HepG2 (cell line): ENCODE measurements at regions not wholly inside any gene's neighbourhood (a gene's known extent, or its start where the extent isn't known, plus 50 kb on each side); places are given as distances from the start of the nearest gene placed in this dataset.

Source experiments
- ATAC-seq: fragments of 200-7000 bp; cut with Tn5 transposase; 3 replicates; pipeline ENCODE4 v1.9.1; 2020; ENCODE audit warnings: mild to moderate bottlenecking, moderate library complexity
- BruUV-seq: library from RNA; stranded (reverse); fragments of 400-500 nt; replicated peaks from 2 replicates; lab custom pipeline; 2021; lab: Mats Ljungman, UMichigan
- CTCF ChIA-PET: fragments of 300-600 bp; formaldehyde crosslinking; extraction: SDS; loops from one replicate; lab custom pipeline; 2021; ENCODE audit warnings: low total read pairs, inconsistent platforms, low intra/inter-chr PET ratio; lab: Yijun Ruan, JAX
- POLR2A ChIA-PET: fragments of 350-600 bp; sonication (Branson Sonifier 250); formaldehyde crosslinking; loops from one replicate; lab custom pipeline; 2020; ENCODE audit warnings: antibody characterized with exemption, inconsistent platforms; lab: Yijun Ruan, JAX
- DNase-seq: peaks from one replicate; pipeline ENCODE4 v3.0.0-alpha.2; 2015; ENCODE audit warnings: low spot score
- FAIRE-seq: peaks from 3 replicates; lab custom pipeline; 2011; peaks lifted over from hg19 to GRCh38; lab: Jason Lieb, UNC
- H2AFZ ChIP-seq: one replicate; pipeline ENCODE4 v1.6.1; 2011; ENCODE audit warnings: low read length, inconsistent platforms
- H3K27ac ChIP-seq: fragments of 300-600 bp; 3 replicates; pipeline ENCODE4 v1.8.0; 2011; ENCODE audit warnings: mixed run types, mild to moderate bottlenecking, mixed read lengths, low read length, inconsistent platforms; ENCODE audit not compliant: insufficient read depth; ENCODE audit errors: extremely low read length
- H3K27me3 ChIP-seq, 2 experiments: fragments of 200-600 bp in 1 of 2; 2 replicates in 1 of 2; 3 replicates in 1 of 2; pipeline versions ENCODE4 v1.6.0 to v1.8.0; 2011; ENCODE audit warnings: low read length in 2 of 2, mild to moderate bottlenecking in 2 of 2, moderate library complexity in 2 of 2, inconsistent platforms in 1 of 2; ENCODE audit not compliant: insufficient read depth in 2 of 2, control insufficient read depth in 1 of 2
- H3K36me3 ChIP-seq, 2 experiments: fragments of 200-600 bp in 1 of 2; replicated peaks in 1 of 2; 2 replicates in 1 of 2; 3 replicates in 1 of 2; pipeline versions ENCODE4 v1.5.1 to v1.8.0; 2011; ENCODE audit warnings: low read length in 2 of 2, inconsistent platforms in 1 of 2; ENCODE audit not compliant: insufficient read depth in 2 of 2, control insufficient read depth in 1 of 2
- H3K4me1 ChIP-seq: 2 replicates; pipeline ENCODE4 v1.5.1; 2012; ENCODE audit warnings: low read length, inconsistent platforms; ENCODE audit not compliant: insufficient read depth
- H3K4me2 ChIP-seq: 2 replicates; pipeline ENCODE4 v1.6.0; 2011; ENCODE audit warnings: low read depth, low read length, inconsistent platforms
- H3K4me3 ChIP-seq, 3 experiments: fragments of 200-600 bp in 1 of 3; sonication (generic), shearing (Covaris generic) in 1 of 3; replicated peaks in 1 of 3; 2 replicates each; pipeline ENCODE4 v1.5.1; 2011 to 2016; ENCODE audit warnings: low read length in 3 of 3, inconsistent platforms in 2 of 3, low read depth in 2 of 3, mild to moderate bottlenecking in 2 of 3, control low read depth in 1 of 3, mixed read lengths in 1 of 3; ENCODE audit not compliant: insufficient read depth in 1 of 3
- H3K79me2 ChIP-seq: one replicate; pipeline ENCODE4 v1.6.1; 2011; ENCODE audit warnings: low read length, inconsistent platforms; ENCODE audit not compliant: insufficient read depth
- H3K9ac ChIP-seq: 2 replicates; pipeline ENCODE4 v1.6.0; 2011; ENCODE audit warnings: mild to moderate bottlenecking, low read depth, low read length, inconsistent platforms; ENCODE audit not compliant: insufficient read depth
- H3K9me3 ChIP-seq: 2 replicates; pipeline ENCODE4 v1.5.1; 2012; ENCODE audit warnings: mild to moderate bottlenecking, low read length
- H4K20me1 ChIP-seq: 2 replicates; pipeline ENCODE4 v1.6.0; 2011; ENCODE audit warnings: inconsistent platforms, mild to moderate bottlenecking, low read length, moderate library complexity; ENCODE audit not compliant: insufficient read depth
- ADNP ChIP-seq: sonication (generic); formaldehyde crosslinking; IDR thresholded peaks from 2 replicates; pipeline ENCODE4 v1.4.0; 2020; ENCODE audit warnings: missing genetic modification reagents
- CREM ChIP-seq, 2 experiments: sonication (generic) in 1 of 2; formaldehyde crosslinking in 1 of 2; IDR thresholded peaks; 2 replicates each; pipeline versions ENCODE4 v1.4.0 to v1.6.1; 2016 to 2020; ENCODE audit warnings: antibody characterized with exemption in 1 of 2, mild to moderate bottlenecking in 1 of 2, missing genetic modification reagents in 1 of 2
- GTF3A ChIP-seq: sonication (generic); formaldehyde crosslinking; conservative IDR thresholded peaks from 2 replicates; pipeline ENCODE4 v1.4.0; 2020; ENCODE audit warnings: mild to moderate bottlenecking, missing genetic modification reagents
- ISX ChIP-seq: sonication (generic); formaldehyde crosslinking; conservative IDR thresholded peaks from 2 replicates; pipeline ENCODE4 v1.5.0; 2020; ENCODE audit warnings: missing genetic modification reagents
- NR3C1 ChIP-seq: sonication (generic); formaldehyde crosslinking; IDR thresholded peaks from 2 replicates; pipeline ENCODE4 v1.4.0; 2020; ENCODE audit warnings: missing genetic modification reagents
- PPARG ChIP-seq: conservative IDR thresholded peaks from 2 replicates; pipeline ENCODE4 v1.6.1; 2016; ENCODE audit warnings: missing biosample characterization, missing genetic modification reagents
- PRPF4 ChIP-seq: fragments of 200-400 bp; formaldehyde crosslinking; IDR thresholded peaks from 2 replicates; pipeline ENCODE4 v1.6.1; 2016; ENCODE audit warnings: low read length, low read depth; ENCODE audit not compliant: poor library complexity, severe bottlenecking
- RFX5 ChIP-seq: IDR thresholded peaks from 2 replicates; pipeline ENCODE4 v1.6.1; 2011; ENCODE audit warnings: low read depth, low read length, improper control_type of control experiment
- XBP1 ChIP-seq: sonication (generic); formaldehyde crosslinking; IDR thresholded peaks from 2 replicates; pipeline ENCODE4 v1.5.0; 2020; ENCODE audit warnings: missing genetic modification reagents
- ZNF317 ChIP-seq: sonication (generic); formaldehyde crosslinking; IDR thresholded peaks from 2 replicates; pipeline ENCODE4 v1.5.0; 2020; ENCODE audit warnings: mild to moderate bottlenecking, missing genetic modification reagents
- WGBS: methylation state at CpG from one replicate; pipeline ENCODE4 v1.1.6; 2017; ENCODE audit warnings: low lambda C conversion rate; 5-methylcytosine and 5-hydroxymethylcytosine counted together
- in situ Hi-C: cut with HindIII; loops from 2 replicates; pipeline ENCODE4 v1.10.0; 2017; ENCODE audit warnings: low pct_unique_long_range_greater_than_20kb; ENCODE audit not compliant: extremely low pct_ligation_motif_present
- intact Hi-C: fragments of 100-400 bp; cut with micrococcal nuclease; formaldehyde crosslinking; loops from one replicate; pipeline ENCODE4 v1.10.0; 2022; ENCODE audit not compliant: unreplicated experiment
- TF ChIP-seq, protein P1 (sequence below), 2 experiments: fragments of 450-650 bp in 1 of 2; sonication (generic) in 1 of 2; formaldehyde crosslinking; IDR thresholded peaks; 2 replicates each; pipeline versions ENCODE4 v1.5.0 to v1.8.0; 2020 to 2022; ENCODE audit warnings: mild to moderate bottlenecking in 1 of 2, missing genetic modification reagents in 1 of 2

DNA sequence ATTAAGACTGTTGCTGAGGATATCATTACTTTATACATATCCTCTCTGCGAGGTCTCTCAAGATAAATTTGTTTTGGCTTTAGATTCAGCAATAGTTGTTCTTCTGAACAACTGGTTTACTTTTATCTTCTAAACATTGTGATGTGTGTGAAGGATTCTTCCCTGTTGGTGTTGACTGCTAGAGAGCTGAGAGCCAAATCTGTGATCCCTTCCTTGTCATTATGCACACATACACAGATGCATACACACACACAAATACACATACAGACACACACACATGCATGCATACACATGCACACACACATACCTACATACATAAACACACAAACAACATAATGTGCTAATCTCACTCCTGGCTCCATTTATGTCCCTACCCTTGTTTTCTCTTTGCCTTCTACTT lies 137.0 kb downstream of the SNX19 start:
- TF ChIP-seq PRPF4 (no peak), NR3C1 (CRISPR knock-in tag) (no peak), GTF3A (CRISPR knock-in tag) (no peak), ZNF317 (no peak), XBP1 (CRISPR knock-in tag) (no peak), RFX5 (no peak), PPARG (no peak), ISX (CRISPR knock-in tag) (no peak), ADNP (CRISPR knock-in tag) (no peak), CREM (IDR thresholded peaks at IDR 0.05) (no peak), CREM (CRISPR knock-in tag; IDR thresholded peaks at IDR 0.05) (no peak)
- TF ChIP-seq, protein P1, sequence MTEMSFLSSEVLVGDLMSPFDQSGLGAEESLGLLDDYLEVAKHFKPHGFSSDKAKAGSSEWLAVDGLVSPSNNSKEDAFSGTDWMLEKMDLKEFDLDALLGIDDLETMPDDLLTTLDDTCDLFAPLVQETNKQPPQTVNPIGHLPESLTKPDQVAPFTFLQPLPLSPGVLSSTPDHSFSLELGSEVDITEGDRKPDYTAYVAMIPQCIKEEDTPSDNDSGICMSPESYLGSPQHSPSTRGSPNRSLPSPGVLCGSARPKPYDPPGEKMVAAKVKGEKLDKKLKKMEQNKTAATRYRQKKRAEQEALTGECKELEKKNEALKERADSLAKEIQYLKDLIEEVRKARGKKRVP (CRISPR knock-in tag; IDR thresholded peaks at IDR 0.05), result no peak
- 0% methylated on average over 1 of the region's 1 CpG for WGBS

More for the DNA sequence above, 137.0 kb downstream of the SNX19 start:
- H3K27ac ChIP-seq, result no peak overlapping the region
- no peaks in the 10 kb centered on the region; a peak in 1 of 5 replicates for H3K27me3 ChIP-seq
- H4K20me1 ChIP-seq, result no peaks in the 10 kb centered on the region
- ChIA-PET POLR2A (no interaction called here), CTCF (no interaction called here)
- H3K79me2 ChIP-seq, result no peaks in the 10 kb centered on the region
- ATAC-seq (no peak), FAIRE-seq (no peak), DNase-seq (no peak)
- no peak overlapping the region for H3K4me2 ChIP-seq
- H3K4me3 ChIP-seq, result no peak overlapping the region
- H3K9ac ChIP-seq, result no peak overlapping the region
- no TSS peak for BruUV-seq
- intact Hi-C loops (no loop called here), in situ Hi-C loops (no loop called here)
- H3K9me3 ChIP-seq, result no peaks in the 10 kb centered on the region
- H2AFZ ChIP-seq, result no peak overlapping the region
- no peaks in the 10 kb centered on the region for H3K4me1 ChIP-seq
- H3K36me3 ChIP-seq, result no peaks in the 10 kb centered on the region
